ENCODE measurements at regions not wholly inside any gene's neighbourhood (a gene's known extent, or its start where the extent isn't known, plus 50 kb on each side); places are given as distances from the start of the nearest gene placed in this dataset.
"Not testable (repeated sequence)": the region's sequence is repeated elsewhere in the genome, so short reads cannot be mapped to it uniquely, and the experiment has no call there.

- no peak for DNase-seq (ENCODE audit: low read depth in 2 of 2)
These were observed 396.1 kb upstream of the ATP11B start for GRCh38 chr3:182397164-182397563.

- no peak for DNase-seq (ENCODE audit: low read depth in 2 of 2)
These were observed 393.1 kb upstream of the ATP11B start for GRCh38 chr3:182399978-182400737.

- DNase-seq (ENCODE audit: low read depth in 2 of 2): no peak
These were observed 392.5 kb upstream of the ATP11B start for GRCh38 chr3:182400838-182401237.

- no peak for DNase-seq (ENCODE audit: low read depth in 2 of 2)
These were observed 389.3 kb upstream of the ATP11B start for GRCh38 chr3:182404031-182404430.

GRCh38 chr3:182405759-182406158, 387.5 kb upstream of the ATP11B start:
- no peak for DNase-seq (ENCODE audit: low read depth in 2 of 2)

GRCh38 chr3:182406786-182407185, 386.5 kb upstream of the ATP11B start:
- DNase-seq (ENCODE audit: low read depth in 2 of 2): no peak

GRCh38 chr3:182410051-182410450, 383.3 kb upstream of the ATP11B start:
- DNase-seq (ENCODE audit: low read depth in 2 of 2): no peak

GRCh38 chr3:182412066-182412465, 381.2 kb upstream of the ATP11B start:
- no peak for DNase-seq (ENCODE audit: low read depth in 2 of 2)

GRCh38 chr3:182413061-182413460, 380.2 kb upstream of the ATP11B start:
- DNase-seq (ENCODE audit: low read depth in 2 of 2): no peak

GRCh38 chr3:182413682-182414081, 379.6 kb upstream of the ATP11B start:
- DNase-seq (ENCODE audit: low read depth in 2 of 2): no peak

GRCh38 chr3:182414586-182414985, 378.7 kb upstream of the ATP11B start:
- DNase-seq (ENCODE audit: low read depth in 2 of 2): no peak

- DNase-seq (ENCODE audit: low read depth in 2 of 2): no peak
These were observed 372.6 kb upstream of the ATP11B start for GRCh38 chr3:182420741-182421140.

GRCh38 chr3:182424006-182424405, 369.3 kb upstream of the ATP11B start:
- no peak for DNase-seq (ENCODE audit: low read depth in 2 of 2)

GRCh38 chr3:182425926-182426718, 367.2 kb upstream of the ATP11B start:
- not testable (repeated sequence) for DNase-seq (ENCODE audit: low read depth in 2 of 2)

GRCh38 chr3:182431972-182432371, 361.3 kb upstream of the ATP11B start:
- not testable (repeated sequence) for DNase-seq (ENCODE audit: low read depth in 2 of 2)

- no peak for DNase-seq (ENCODE audit: low read depth in 2 of 2)
These were observed 357.4 kb upstream of the ATP11B start for GRCh38 chr3:182435860-182436259.

- no peak for DNase-seq (ENCODE audit: low read depth in 2 of 2)
These were observed 356.8 kb upstream of the ATP11B start for GRCh38 chr3:182436547-182436946.

GRCh38 chr3:182438398-182438797, 354.9 kb upstream of the ATP11B start:
- no peak for DNase-seq (ENCODE audit: low read depth in 2 of 2)

- no peak for DNase-seq (ENCODE audit: low read depth in 2 of 2)
These were observed 353.2 kb upstream of the ATP11B start for GRCh38 chr3:182440101-182440500.

GRCh38 chr3:182445576-182445975, 347.7 kb upstream of the ATP11B start:
- no peak for DNase-seq (ENCODE audit: low read depth in 2 of 2)

GRCh38 chr3:182450942-182451787, 342.1 kb upstream of the ATP11B start:
- DNase-seq (ENCODE audit: low read depth in 2 of 2): no peak

- DNase-seq (ENCODE audit: low read depth in 2 of 2): no peak
These were observed 341.4 kb upstream of the ATP11B start for GRCh38 chr3:182451871-182452270.
